Cardiac muscle cell (in vitro differentiated cells and primary cell): ENCODE measurements at regions not wholly inside any gene's neighbourhood (a gene's known extent, or its start where the extent isn't known, plus 50 kb on each side); places are given as distances from the start of the nearest gene placed in this dataset.

ENCODE experiments used
- DNase-seq, 2 donors: peaks; one replicate each; pipeline versions ENCODE4 v3.0.0 to v3.0.0-alpha.2; 2010 to 2017; ENCODE audit warnings: low read depth in 1 of 2, low spot score in 1 of 2
- H3K27ac ChIP-seq: fragments of 200-600 bp; sonication (generic); 2 replicates; pipeline ENCODE4 v1.5.1; 2016
- H3K27me3 ChIP-seq: fragments of 200-600 bp; sonication (generic); 2 replicates; pipeline ENCODE4 v1.6.0; 2016; ENCODE audit warnings: control low read depth
- H3K36me3 ChIP-seq: fragments of 200-600 bp; sonication (generic); 2 replicates; pipeline ENCODE4 v1.5.1; 2016; ENCODE audit warnings: control low read depth
- H3K4me1 ChIP-seq: fragments of 200-600 bp; sonication (generic); 2 replicates; pipeline ENCODE4 v1.8.1; 2017; ENCODE audit warnings: low read depth, mild to moderate bottlenecking, mixed run types
- H3K4me3 ChIP-seq: fragments of 200-600 bp; sonication (generic); 2 replicates; pipeline ENCODE4 v1.5.1; 2016; ENCODE audit warnings: mild to moderate bottlenecking
- H3K9me3 ChIP-seq: fragments of 200-600 bp; sonication (generic); 2 replicates; pipeline ENCODE4 v1.5.1; 2017; ENCODE audit warnings: low read depth, mild to moderate bottlenecking, control low read depth
- CTCF ChIP-seq: IDR thresholded peaks from 2 replicates; pipeline ENCODE4 v1.5.1; 2012; ENCODE audit warnings: low read depth, mild to moderate bottlenecking, low read length

GRCh38 chrX:124238268-124238667, 94.2 kb upstream of the TEX13D start:
- H3K36me3 ChIP-seq, result no peaks in the 10 kb centered on the region
- no peak overlapping the region for H3K4me3 ChIP-seq
- no peaks in the 10 kb centered on the region for H3K9me3 ChIP-seq
- no peak for TF ChIP-seq CTCF
- H3K4me1 ChIP-seq, result no peaks in the 10 kb centered on the region
- no peak overlapping the region for H3K27ac ChIP-seq
- H3K27me3 ChIP-seq, result no peaks in the 10 kb centered on the region
- DNase-seq, result no peak

- Histone ChIP-seq H3K27me3 (no peaks in the 10 kb centered on the region), H3K4me3 (no peak overlapping the region), H3K9me3 (no peaks in the 10 kb centered on the region), H3K4me1 (no peaks in the 10 kb centered on the region), H3K27ac (no peak overlapping the region), H3K36me3 (no peaks in the 10 kb centered on the region)
- no peak for DNase-seq
- no peak for TF ChIP-seq CTCF
Measured at GRCh38 chrX:124239324-124239723, 93.1 kb upstream of the TEX13D start.

- Histone ChIP-seq H3K9me3 (no peaks in the 10 kb centered on the region), H3K4me3 (no peak overlapping the region)
Measured at GRCh38 chrX:124239911-124240310, 92.5 kb upstream of the TEX13D start.

GRCh38 chrX:124240422-124240821, 92.0 kb upstream of the TEX13D start:
- H3K4me1 ChIP-seq, result no peaks in the 10 kb centered on the region
- no peak for TF ChIP-seq CTCF
- no peak overlapping the region for H3K4me3 ChIP-seq
- no peak for DNase-seq
- no peaks in the 10 kb centered on the region for H3K36me3 ChIP-seq
- H3K27ac ChIP-seq, result no peak overlapping the region
- no peaks in the 10 kb centered on the region for H3K27me3 ChIP-seq
- H3K9me3 ChIP-seq, result no peaks in the 10 kb centered on the region

More at GRCh38 chrX:124239911-124240310, 92.5 kb upstream of the TEX13D start:
- Histone ChIP-seq H3K4me1 (no peaks in the 10 kb centered on the region), H3K27ac (no peak overlapping the region), H3K36me3 (no peaks in the 10 kb centered on the region), H3K27me3 (no peaks in the 10 kb centered on the region)
- DNase-seq, result no peak
- TF ChIP-seq CTCF, result no peak

- Histone ChIP-seq H3K4me3 (no peak overlapping the region), H3K4me1 (no peaks in the 10 kb centered on the region), H3K27me3 (no peaks in the 10 kb centered on the region), H3K36me3 (no peaks in the 10 kb centered on the region), H3K27ac (no peak overlapping the region), H3K9me3 (no peaks in the 10 kb centered on the region)
- no peak for TF ChIP-seq CTCF
- DNase-seq, result no peak
Measured at GRCh38 chrX:124242131-124242530, 90.3 kb upstream of the TEX13D start.

GRCh38 chrX:124249345-124249744, 83.1 kb upstream of the TEX13D start:
- DNase-seq, result no peak
- no peak for TF ChIP-seq CTCF
- no peaks in the 10 kb centered on the region for H3K36me3 ChIP-seq
- H3K27ac ChIP-seq, result no peak overlapping the region
- H3K9me3 ChIP-seq, result no peaks in the 10 kb centered on the region
- H3K27me3 ChIP-seq, result no peaks in the 10 kb centered on the region
- H3K4me3 ChIP-seq, result no peak overlapping the region
- H3K4me1 ChIP-seq, result no peaks in the 10 kb centered on the region
